Muscle of leg (tissue), 3 donors: ENCODE measurements at regions not wholly inside any gene's neighbourhood (a gene's known extent, or its start where the extent isn't known, plus 50 kb on each side); places are given as distances from the start of the nearest gene placed in this dataset.

Experiments used
- DNase-seq: peaks from one replicate; pipeline ENCODE4 v3.0.0; 2013
- H3K27ac ChIP-seq: one replicate; pipeline ENCODE4 v1.5.1; 2013; ENCODE audit warnings: mild to moderate bottlenecking, low read length, control low read depth
- H3K27me3 ChIP-seq: one replicate; pipeline ENCODE4 v1.6.1; 2013; ENCODE audit warnings: low read length; ENCODE audit not compliant: control insufficient read depth, insufficient read depth
- H3K36me3 ChIP-seq: one replicate; pipeline ENCODE4 v1.6.1; 2013; ENCODE audit warnings: low read length; ENCODE audit not compliant: control insufficient read depth, insufficient read depth
- H3K4me1 ChIP-seq: one replicate; pipeline ENCODE4 v1.6.1; 2013; ENCODE audit warnings: low read length; ENCODE audit not compliant: control insufficient read depth, insufficient read depth
- H3K4me3 ChIP-seq: one replicate; pipeline ENCODE4 v1.5.1; 2013; ENCODE audit warnings: low read length, control low read depth
- H3K9me3 ChIP-seq: replicated peaks from 2 replicates; pipeline ENCODE4 v1.6.1; 2013; ENCODE audit warnings: low read depth, low read length; ENCODE audit not compliant: control insufficient read depth
- WGBS: methylation state at CpG from one replicate; pipeline ENCODE4 v1.1.5; 2013; ENCODE audit warnings: missing lambda C conversion rate; ENCODE audit not compliant: insufficient coverage; 5-methylcytosine and 5-hydroxymethylcytosine counted together

DNA sequence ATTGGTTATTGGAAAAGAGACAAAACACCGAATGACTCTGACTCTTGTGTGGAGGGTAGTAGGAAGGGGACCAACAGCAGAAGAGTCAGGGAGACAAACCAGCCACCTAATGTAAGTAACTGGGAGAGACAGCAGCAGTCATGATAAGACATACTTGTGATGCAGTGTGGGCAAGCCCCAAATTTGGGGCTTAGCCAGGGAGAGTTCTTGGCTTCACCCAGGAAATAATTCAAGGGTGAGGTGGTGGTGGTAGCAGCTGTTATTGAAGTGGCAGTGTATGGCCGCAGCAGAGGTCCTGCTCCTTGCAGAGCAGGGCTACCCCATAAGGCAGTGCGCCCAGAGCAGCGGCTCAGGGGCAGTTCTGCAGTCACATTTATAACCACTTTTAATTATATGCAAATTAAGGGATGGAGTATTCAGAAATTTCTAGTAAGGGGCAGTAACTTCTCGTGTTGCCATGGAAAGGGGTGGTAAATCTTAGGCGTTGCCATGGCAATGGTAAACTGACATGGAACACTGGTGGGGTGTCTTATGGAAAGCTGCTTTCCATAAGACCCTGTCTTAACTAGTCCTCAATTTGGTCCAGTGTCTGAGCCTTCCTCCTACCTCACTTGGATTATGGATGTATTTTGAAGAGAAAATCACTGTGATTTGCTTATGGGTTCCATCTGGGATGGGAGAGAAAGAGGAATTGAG, 317.1 kb downstream of the PHKB start:
- WGBS = 72% methylated on average over 3 of the region's 6 CpGs
- Histone ChIP-seq H3K9me3 (peaks cover 3% of the 10 kb centered on the region), H3K27me3 (no peaks in the 10 kb centered on the region), H3K27ac (no peak overlapping the region), H3K4me1 (peaks cover 3% of the 10 kb centered on the region), H3K4me3 (no peak overlapping the region), H3K36me3 (no peaks in the 10 kb centered on the region)
- DNase-seq = no peak

DNA sequence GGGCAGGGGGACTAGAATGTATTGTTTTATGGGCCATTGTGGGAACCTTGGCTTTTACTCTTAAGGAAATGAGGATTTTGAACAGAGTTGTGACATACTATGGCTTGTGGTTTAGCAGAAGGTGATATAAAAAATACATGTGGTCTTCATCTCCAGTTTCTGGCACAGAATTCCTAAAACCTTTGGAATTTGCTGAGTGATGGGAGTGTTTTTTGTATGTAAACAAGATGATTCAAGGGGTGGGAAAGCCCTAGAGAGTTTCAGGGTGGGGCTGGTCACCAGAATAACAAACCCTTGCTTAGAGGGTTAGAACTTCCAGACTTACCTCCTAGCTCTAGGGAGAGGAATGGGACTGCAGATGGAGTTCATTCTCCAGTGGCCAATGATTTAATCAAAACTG, 316.1 kb downstream of the PHKB start:
- no peak for DNase-seq
- Histone ChIP-seq H3K27me3 (no peaks in the 10 kb centered on the region), H3K27ac (no peak overlapping the region), H3K36me3 (no peaks in the 10 kb centered on the region), H3K4me3 (no peak overlapping the region), H3K4me1 (peaks cover 3% of the 10 kb centered on the region), H3K9me3 (peaks cover 3% of the 10 kb centered on the region)

DNA sequence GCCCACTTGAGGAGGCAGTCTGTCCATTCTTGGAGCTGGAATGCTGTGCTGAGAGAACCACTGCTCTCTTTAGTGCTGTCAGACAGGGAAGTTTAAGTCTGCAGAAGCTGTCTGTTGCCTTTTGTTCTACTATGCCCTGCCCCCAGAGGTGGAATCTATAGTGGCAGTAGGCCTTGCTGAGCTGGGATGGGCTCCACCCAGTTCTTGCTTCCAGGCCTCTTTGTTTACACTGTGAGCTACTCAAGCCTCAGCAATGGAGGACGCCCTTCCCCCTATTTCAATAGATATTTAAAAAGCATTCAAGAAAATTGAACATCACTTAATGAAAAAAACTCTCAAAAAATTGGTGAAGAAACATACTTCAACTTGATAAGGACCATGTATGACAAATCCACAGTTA, 313.5 kb downstream of the PHKB start:
- no peak for DNase-seq
- no peak overlapping the region for H3K27ac ChIP-seq
- peaks cover 3% of the 10 kb centered on the region for H3K9me3 ChIP-seq
- H3K4me1 ChIP-seq = peaks cover 2% of the 10 kb centered on the region
- no peaks in the 10 kb centered on the region for H3K36me3 ChIP-seq
- no peaks in the 10 kb centered on the region for H3K27me3 ChIP-seq
- H3K4me3 ChIP-seq = no peak overlapping the region
- no CpG with 5 or more reads among the region's 1 CpG for WGBS

DNA sequence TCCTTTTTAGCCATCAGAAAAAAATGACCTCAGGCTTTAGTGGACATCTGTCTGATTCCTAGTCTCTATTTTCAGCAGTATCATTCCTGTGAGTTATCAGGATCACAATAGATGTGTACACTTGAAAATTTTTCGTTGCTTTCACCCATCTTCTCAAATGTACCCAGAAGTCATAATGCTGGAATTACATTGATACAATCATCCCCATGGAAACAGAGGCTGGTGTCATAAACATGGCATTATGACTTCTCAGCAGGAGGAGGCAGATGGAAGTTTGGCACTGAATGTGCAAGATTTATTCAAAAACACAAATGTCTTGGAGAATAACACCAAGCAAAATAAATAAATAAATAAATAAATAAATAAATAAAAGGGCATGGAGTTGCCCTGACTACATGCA, 292.5 kb downstream of the PHKB start:
- Histone ChIP-seq H3K36me3 (no peaks in the 10 kb centered on the region), H3K27ac (no peak overlapping the region), H3K4me3 (no peak overlapping the region), H3K4me1 (no peaks in the 10 kb centered on the region), H3K27me3 (no peaks in the 10 kb centered on the region), H3K9me3 (no peaks in the 10 kb centered on the region)
- no CpG with 5 or more reads among the region's 1 CpG for whole genome bisulfite sequencing
- DNase-seq = no peak
